ENCODE measurements at regions not wholly inside any gene's neighbourhood (a gene's known extent, or its start where the extent isn't known, plus 50 kb on each side); places are given as distances from the start of the nearest gene placed in this dataset.

DNA sequence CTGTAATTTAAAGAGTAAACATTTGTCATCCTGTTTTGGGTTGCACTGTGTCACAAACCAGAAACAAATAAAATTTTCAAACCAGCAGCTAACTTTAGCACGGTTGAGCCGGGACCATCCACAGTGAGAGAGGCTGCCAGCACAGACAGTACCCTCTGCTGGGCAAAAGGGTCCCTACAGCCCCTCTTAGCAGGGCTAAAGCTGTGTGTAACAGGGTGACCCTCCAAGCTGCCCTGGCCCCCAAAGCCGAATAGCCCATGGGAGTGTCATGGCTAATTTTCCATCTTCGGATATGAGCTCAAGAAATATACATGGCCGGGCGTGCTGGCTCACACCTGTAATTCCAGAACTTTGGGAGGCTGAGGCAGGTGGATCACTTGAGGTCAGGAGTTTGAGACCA is 157.1 kb upstream of the GRIN2B start:
- H3K27me3 ChIP-seq: no peaks in the 10 kb centered on the region
- no peaks in the 10 kb centered on the region for H3K36me3 ChIP-seq
- in situ Hi-C loops (cut with MboI; ENCODE audit: low sequenced_read_pairs in 4 of 4) (no loop called here), intact Hi-C loops (cut with DNase I; ENCODE audit: low total_unique reads) (no loop called here)
- no peaks in the 10 kb centered on the region for H3K9me3 ChIP-seq
- no peak for DNase-seq
- no peak for TF ChIP-seq POLR2A (IDR thresholded peaks at IDR 0.05)
- TF ChIP-seq, protein P1, sequence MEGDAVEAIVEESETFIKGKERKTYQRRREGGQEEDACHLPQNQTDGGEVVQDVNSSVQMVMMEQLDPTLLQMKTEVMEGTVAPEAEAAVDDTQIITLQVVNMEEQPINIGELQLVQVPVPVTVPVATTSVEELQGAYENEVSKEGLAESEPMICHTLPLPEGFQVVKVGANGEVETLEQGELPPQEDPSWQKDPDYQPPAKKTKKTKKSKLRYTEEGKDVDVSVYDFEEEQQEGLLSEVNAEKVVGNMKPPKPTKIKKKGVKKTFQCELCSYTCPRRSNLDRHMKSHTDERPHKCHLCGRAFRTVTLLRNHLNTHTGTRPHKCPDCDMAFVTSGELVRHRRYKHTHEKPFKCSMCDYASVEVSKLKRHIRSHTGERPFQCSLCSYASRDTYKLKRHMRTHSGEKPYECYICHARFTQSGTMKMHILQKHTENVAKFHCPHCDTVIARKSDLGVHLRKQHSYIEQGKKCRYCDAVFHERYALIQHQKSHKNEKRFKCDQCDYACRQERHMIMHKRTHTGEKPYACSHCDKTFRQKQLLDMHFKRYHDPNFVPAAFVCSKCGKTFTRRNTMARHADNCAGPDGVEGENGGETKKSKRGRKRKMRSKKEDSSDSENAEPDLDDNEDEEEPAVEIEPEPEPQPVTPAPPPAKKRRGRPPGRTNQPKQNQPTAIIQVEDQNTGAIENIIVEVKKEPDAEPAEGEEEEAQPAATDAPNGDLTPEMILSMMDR (IDR thresholded peaks at IDR 0.05 in 4 of 5, conservative IDR thresholded peaks at IDR 0.05 in 1 of 5): no peak
- H3K4me1 ChIP-seq: no peaks in the 10 kb centered on the region
- no peak overlapping the region for H3K4me3 ChIP-seq
- ATAC-seq: no peak
- H3K27ac ChIP-seq: no peak overlapping the region

DNA sequence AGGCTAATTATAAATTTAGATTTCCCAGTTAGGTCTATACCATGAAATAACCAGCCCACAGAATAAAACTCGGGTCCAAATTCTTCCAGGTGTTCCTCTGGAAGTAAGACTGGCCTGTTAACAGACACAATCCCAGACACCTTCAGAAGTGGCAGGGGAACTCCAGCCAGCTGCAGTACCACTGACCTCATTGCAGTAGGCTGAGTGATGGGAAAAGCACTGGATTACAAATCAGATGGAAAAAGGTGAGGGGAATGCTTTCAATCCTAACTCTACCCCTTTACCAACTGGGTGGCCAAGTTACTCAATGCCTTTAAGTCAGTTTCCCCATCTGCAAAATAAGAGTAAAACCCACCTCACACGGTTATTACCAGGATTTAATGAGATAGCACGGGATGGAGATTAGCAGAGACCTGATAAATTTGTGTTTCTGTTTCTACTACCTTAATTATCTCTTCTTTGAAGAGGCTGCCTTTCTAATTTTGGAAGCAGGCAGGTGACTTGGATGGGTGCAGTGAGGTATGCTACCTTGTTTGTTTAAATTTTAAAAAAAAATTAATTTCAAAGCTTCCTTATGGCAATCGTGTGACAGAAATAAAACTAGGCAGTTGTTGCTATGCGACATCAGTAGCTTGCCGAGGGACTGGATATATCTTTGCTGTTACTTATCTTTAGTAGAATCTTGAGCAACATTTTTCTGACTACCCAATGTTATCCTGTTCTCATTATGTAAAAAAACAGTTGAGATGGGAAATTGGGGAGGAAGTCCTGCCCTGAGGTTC is 167.3 kb upstream of the GRIN2B start:
- Histone ChIP-seq H3K4me3 (no peak overlapping the region), H3K27me3 (no peaks in the 10 kb centered on the region), H3K27ac (no peak overlapping the region), H3K4me1 (no peaks in the 10 kb centered on the region), H3K36me3 (no peaks in the 10 kb centered on the region), H3K9me3 (no peaks in the 10 kb centered on the region)
- DNase-seq (no peak), ATAC-seq (no peak)
- intact Hi-C loops (cut with DNase I; ENCODE audit: low total_unique reads): no loop called here
- no peak for TF ChIP-seq POLR2A (IDR thresholded peaks at IDR 0.05)
- TF ChIP-seq, protein P1 (IDR thresholded peaks at IDR 0.05 in 4 of 5, conservative IDR thresholded peaks at IDR 0.05 in 1 of 5): no peak
- in situ Hi-C loops (cut with MboI; ENCODE audit: low sequenced_read_pairs in 4 of 4): no loop called here

DNA sequence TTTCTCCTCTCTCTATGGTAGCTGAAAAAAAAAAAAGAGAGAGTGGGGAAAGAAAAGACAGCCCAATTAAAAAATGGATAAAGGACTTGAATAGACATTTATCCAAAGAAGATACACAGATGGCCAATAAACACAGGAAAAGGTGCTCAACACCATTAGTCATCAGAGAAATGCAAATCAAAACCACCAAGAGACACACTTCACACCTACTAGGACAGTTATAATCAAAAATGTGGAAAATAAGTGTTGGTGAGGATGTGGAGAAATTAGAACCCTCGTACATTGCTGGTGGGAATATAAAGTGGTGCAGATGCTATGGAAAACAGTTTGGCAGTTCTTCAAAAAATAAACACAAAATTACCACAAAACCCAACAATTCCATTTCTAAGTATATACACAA is 172.4 kb upstream of the GRIN2B start:
- no peak overlapping the region for H3K27ac ChIP-seq
- no peaks in the 10 kb centered on the region for H3K27me3 ChIP-seq
- DNase-seq (no peak), ATAC-seq (no peak)
- in situ Hi-C loops (cut with MboI; ENCODE audit: low sequenced_read_pairs in 4 of 4) (loop anchor here (25.0 kb wide), 4 partner anchors 292 to 1242 kb away; no protein-coding TSS in a partner anchor), intact Hi-C loops (cut with DNase I; ENCODE audit: low total_unique reads) (no loop called here)
- H3K36me3 ChIP-seq: no peaks in the 10 kb centered on the region
- no peak overlapping the region for H3K4me3 ChIP-seq
- H3K9me3 ChIP-seq: no peaks in the 10 kb centered on the region
- no peak for TF ChIP-seq POLR2A (IDR thresholded peaks at IDR 0.05)
- TF ChIP-seq, protein P1 (IDR thresholded peaks at IDR 0.05 in 4 of 5, conservative IDR thresholded peaks at IDR 0.05 in 1 of 5): no peak
- no peaks in the 10 kb centered on the region for H3K4me1 ChIP-seq

DNA sequence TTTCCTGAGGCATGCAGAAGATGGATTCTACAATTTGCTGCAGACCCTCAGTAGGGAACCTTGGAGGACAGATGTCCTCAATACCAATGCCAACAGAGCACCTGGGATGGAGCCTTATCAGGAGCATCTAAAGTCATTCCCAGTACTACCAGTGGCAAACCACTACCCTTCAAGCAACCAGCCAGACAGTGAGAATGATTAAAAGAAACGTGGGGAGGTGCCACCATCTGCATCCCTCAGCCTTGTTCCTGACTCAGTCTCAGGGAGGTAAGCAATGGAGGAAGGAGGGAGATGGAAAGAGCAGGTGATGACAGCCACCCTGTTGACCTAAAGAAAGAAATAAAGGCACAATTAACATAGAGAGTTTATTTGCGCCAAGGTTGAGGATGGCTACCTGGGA is 175.2 kb upstream of the GRIN2B start:
- no peak for TF ChIP-seq POLR2A (IDR thresholded peaks at IDR 0.05)
- TF ChIP-seq, protein P1 (IDR thresholded peaks at IDR 0.05 in 4 of 5, conservative IDR thresholded peaks at IDR 0.05 in 1 of 5): no peak
- in situ Hi-C loops (cut with MboI; ENCODE audit: low sequenced_read_pairs in 4 of 4) (loop anchor here (25.0 kb wide), 4 partner anchors 294 to 1244 kb away; no protein-coding TSS in a partner anchor), intact Hi-C loops (cut with DNase I; ENCODE audit: low total_unique reads) (no loop called here)
- Histone ChIP-seq H3K9me3 (no peaks in the 10 kb centered on the region), H3K4me1 (no peaks in the 10 kb centered on the region), H3K4me3 (no peak overlapping the region), H3K27ac (no peak overlapping the region), H3K36me3 (no peaks in the 10 kb centered on the region), H3K27me3 (no peaks in the 10 kb centered on the region)
- DNase-seq (no peak), ATAC-seq (no peak)
